K562 (cell line): ENCODE measurements at regions not wholly inside any gene's neighbourhood (a gene's known extent, or its start where the extent isn't known, plus 50 kb on each side); places are given as distances from the start of the nearest gene placed in this dataset.

Experiments used
- MAZ ChIP-seq, 2 experiments: fragments of 450-650 bp in 1 of 2; sonication (generic) in 1 of 2; formaldehyde crosslinking; IDR thresholded peaks in 1 of 2; conservative IDR thresholded peaks in 1 of 2; 2 replicates each; pipeline versions ENCODE4 v1.4.0 to v1.5.0; 2020; ENCODE audit warnings: mild to moderate bottlenecking in 1 of 2, missing genetic modification reagents in 1 of 2
- ZBED1 ChIP-seq: IDR thresholded peaks from 2 replicates; pipeline ENCODE4 v1.6.1; 2014
- TF ChIP-seq, protein P1 (sequence below), 3 experiments: IDR thresholded peaks in 2 of 3; conservative IDR thresholded peaks in 1 of 3; 2 replicates each; pipeline ENCODE4 v1.5.1; 2011 to 2012; ENCODE audit warnings: low read length in 3 of 3, mild to moderate bottlenecking in 3 of 3, control low read depth in 2 of 3, improper control_type of control experiment in 1 of 3, inconsistent platforms in 1 of 3, low read depth in 1 of 3, mixed read lengths in 1 of 3, moderate library complexity in 1 of 3; ENCODE audit not compliant: insufficient read depth in 2 of 3

DNA sequence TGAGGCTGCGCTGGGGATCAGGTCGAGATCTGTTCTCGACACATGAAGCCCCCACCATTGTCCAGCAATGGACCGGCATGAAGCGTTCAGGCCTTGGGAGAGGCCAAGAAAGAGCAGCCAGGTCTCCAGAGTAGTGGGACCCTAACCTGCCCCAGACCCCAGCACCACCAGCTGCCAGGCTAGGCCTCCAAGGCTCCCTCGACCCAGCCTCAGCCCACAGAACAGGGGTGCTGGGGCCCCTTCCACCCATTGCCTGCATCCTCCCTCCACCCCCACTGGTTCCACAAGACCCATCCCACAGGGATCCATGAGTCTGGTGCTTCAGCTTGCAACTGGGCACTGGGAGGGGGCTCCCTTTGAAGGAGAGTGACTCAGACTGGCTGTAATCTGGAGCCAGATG, 120.3 kb downstream of the TUBA3C start:
- no peak for TF ChIP-seq ZBED1
- TF ChIP-seq, protein P1, sequence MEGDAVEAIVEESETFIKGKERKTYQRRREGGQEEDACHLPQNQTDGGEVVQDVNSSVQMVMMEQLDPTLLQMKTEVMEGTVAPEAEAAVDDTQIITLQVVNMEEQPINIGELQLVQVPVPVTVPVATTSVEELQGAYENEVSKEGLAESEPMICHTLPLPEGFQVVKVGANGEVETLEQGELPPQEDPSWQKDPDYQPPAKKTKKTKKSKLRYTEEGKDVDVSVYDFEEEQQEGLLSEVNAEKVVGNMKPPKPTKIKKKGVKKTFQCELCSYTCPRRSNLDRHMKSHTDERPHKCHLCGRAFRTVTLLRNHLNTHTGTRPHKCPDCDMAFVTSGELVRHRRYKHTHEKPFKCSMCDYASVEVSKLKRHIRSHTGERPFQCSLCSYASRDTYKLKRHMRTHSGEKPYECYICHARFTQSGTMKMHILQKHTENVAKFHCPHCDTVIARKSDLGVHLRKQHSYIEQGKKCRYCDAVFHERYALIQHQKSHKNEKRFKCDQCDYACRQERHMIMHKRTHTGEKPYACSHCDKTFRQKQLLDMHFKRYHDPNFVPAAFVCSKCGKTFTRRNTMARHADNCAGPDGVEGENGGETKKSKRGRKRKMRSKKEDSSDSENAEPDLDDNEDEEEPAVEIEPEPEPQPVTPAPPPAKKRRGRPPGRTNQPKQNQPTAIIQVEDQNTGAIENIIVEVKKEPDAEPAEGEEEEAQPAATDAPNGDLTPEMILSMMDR (IDR thresholded peaks at IDR 0.05 in 2 of 3, conservative IDR thresholded peaks at IDR 0.05 in 1 of 3; ENCODE audit: insufficient read depth in 2 of 3, low read depth in 1 of 3, low read length in 3 of 3): no peak
- TF ChIP-seq MAZ (CRISPR knock-in tag; conservative IDR thresholded peaks at IDR 0.05 in 1 of 2, IDR thresholded peaks at IDR 0.05 in 1 of 2): no peak
